ENCODE measurements at regions not wholly inside any gene's neighbourhood (a gene's known extent, or its start where the extent isn't known, plus 50 kb on each side); places are given as distances from the start of the nearest gene placed in this dataset.

DNA sequence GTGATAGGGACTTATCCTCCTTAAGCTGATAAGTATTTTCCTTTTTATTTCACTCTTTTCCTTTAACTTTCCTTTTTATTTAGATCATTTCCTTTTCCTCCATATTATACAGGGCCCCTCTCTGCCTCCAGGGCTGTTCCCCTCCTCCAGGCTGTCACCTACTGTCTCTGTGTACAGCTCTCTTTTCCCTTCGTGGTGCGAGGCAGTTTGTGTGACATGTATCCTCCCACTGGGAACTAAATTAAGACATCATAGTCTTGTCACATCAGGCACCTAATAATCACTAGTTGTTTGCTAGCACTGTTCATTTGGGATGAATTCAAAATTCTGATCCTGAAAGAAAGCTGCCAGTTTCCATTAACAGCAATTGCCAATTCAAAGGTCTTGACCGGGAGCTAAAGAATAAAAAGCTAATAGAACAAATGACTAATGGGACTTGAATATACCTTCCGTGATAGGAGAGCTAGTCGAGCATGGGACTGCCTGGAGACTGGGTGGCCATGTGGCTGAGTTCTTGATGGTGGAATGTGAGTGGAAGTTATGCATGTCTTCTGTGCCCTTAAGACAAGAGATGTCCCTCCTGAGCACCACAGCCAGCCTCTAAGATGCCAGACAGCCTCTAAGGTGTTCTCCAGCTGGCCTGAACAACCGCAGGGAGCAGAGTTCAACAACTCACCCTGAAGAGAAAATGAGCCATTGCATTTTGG, 77.7 kb upstream of the LRRC55 start (continued):
- TF ChIP-seq, protein P1, sequence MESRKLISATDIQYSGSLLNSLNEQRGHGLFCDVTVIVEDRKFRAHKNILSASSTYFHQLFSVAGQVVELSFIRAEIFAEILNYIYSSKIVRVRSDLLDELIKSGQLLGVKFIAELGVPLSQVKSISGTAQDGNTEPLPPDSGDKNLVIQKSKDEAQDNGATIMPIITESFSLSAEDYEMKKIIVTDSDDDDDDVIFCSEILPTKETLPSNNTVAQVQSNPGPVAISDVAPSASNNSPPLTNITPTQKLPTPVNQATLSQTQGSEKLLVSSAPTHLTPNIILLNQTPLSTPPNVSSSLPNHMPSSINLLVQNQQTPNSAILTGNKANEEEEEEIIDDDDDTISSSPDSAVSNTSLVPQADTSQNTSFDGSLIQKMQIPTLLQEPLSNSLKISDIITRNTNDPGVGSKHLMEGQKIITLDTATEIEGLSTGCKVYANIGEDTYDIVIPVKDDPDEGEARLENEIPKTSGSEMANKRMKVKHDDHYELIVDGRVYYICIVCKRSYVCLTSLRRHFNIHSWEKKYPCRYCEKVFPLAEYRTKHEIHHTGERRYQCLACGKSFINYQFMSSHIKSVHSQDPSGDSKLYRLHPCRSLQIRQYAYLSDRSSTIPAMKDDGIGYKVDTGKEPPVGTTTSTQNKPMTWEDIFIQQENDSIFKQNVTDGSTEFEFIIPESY (IDR thresholded peaks at IDR 0.05; ENCODE audit: extremely low read depth, insufficient replicate concordance, low read length) = no peak
- no peak for TF ChIP-seq ATF3 (IDR thresholded peaks at IDR 0.05)
- no peak for TF ChIP-seq FOSL1 (IDR thresholded peaks at IDR 0.05; ENCODE audit: low read depth)
- no peak for TF ChIP-seq YY1 (IDR thresholded peaks at IDR 0.05; ENCODE audit: extremely low read depth, insufficient replicate concordance, low read depth, low read length)
- no peak for TF ChIP-seq CEBPB (IDR thresholded peaks at IDR 0.05; ENCODE audit: low read depth)
- no peak for TF ChIP-seq SP1 (IDR thresholded peaks at IDR 0.05; ENCODE audit: low read depth)

GRCh38 chr11:57109331-57109730, 72.4 kb upstream of the LRRC55 start:
- ChIA-PET CTCF (no interaction called here), POLR2A (no interaction called here)

More at GRCh38 chr11:57109331-57109730, 72.4 kb upstream of the LRRC55 start:
- TF ChIP-seq JUND (IDR thresholded peaks at IDR 0.05) (no peak), ZFX (IDR thresholded peaks at IDR 0.05) (no peak), EZH2phosphoT487 (IDR thresholded peaks at IDR 0.05; ENCODE audit: borderline replicate concordance) (no peak), SRF (IDR thresholded peaks at IDR 0.05; ENCODE audit: low read depth) (no peak), POLR2AphosphoS5 (IDR thresholded peaks at IDR 0.05; ENCODE audit: low read depth, low read length) (no peak), CBX3 (IDR thresholded peaks at IDR 0.05; ENCODE audit: low read depth) (no peak), SP1 (IDR thresholded peaks at IDR 0.05; ENCODE audit: low read depth) (no peak), SIN3A (IDR thresholded peaks at IDR 0.05; ENCODE audit: low read depth) (no peak), EGR1 (IDR thresholded peaks at IDR 0.05; ENCODE audit: low read depth) (no peak), POLR2A (IDR thresholded peaks at IDR 0.05; ENCODE audit: borderline replicate concordance, extremely low read depth, insufficient read depth, insufficient read length) (no peak), ATF3 (IDR thresholded peaks at IDR 0.05) (no peak), ZNF274 (IDR thresholded peaks at IDR 0.05; ENCODE audit: low read depth, low read length) (no peak), YY1 (IDR thresholded peaks at IDR 0.05; ENCODE audit: extremely low read depth, insufficient replicate concordance, low read depth, low read length) (no peak), MAX (IDR thresholded peaks at IDR 0.05) (no peak), CEBPB (IDR thresholded peaks at IDR 0.05; ENCODE audit: low read depth) (no peak), EZH2 (IDR thresholded peaks at IDR 0.05) (no peak), FOSL1 (IDR thresholded peaks at IDR 0.05; ENCODE audit: low read depth) (no peak)
- TF ChIP-seq, protein P2, sequence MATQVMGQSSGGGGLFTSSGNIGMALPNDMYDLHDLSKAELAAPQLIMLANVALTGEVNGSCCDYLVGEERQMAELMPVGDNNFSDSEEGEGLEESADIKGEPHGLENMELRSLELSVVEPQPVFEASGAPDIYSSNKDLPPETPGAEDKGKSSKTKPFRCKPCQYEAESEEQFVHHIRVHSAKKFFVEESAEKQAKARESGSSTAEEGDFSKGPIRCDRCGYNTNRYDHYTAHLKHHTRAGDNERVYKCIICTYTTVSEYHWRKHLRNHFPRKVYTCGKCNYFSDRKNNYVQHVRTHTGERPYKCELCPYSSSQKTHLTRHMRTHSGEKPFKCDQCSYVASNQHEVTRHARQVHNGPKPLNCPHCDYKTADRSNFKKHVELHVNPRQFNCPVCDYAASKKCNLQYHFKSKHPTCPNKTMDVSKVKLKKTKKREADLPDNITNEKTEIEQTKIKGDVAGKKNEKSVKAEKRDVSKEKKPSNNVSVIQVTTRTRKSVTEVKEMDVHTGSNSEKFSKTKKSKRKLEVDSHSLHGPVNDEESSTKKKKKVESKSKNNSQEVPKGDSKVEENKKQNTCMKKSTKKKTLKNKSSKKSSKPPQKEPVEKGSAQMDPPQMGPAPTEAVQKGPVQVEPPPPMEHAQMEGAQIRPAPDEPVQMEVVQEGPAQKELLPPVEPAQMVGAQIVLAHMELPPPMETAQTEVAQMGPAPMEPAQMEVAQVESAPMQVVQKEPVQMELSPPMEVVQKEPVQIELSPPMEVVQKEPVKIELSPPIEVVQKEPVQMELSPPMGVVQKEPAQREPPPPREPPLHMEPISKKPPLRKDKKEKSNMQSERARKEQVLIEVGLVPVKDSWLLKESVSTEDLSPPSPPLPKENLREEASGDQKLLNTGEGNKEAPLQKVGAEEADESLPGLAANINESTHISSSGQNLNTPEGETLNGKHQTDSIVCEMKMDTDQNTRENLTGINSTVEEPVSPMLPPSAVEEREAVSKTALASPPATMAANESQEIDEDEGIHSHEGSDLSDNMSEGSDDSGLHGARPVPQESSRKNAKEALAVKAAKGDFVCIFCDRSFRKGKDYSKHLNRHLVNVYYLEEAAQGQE (IDR thresholded peaks at IDR 0.05; ENCODE audit: low read depth) = no peak
- RAD21 ChIA-PET (ENCODE audit: low non-redundant PET in 1 of 2, low total read pairs in 2 of 2, uncharacterized antibody in 2 of 2, unreplicated experiment in 2 of 2) = no interaction called here
- ATAC-seq (no peak), DNase-seq (ENCODE audit: low read depth, low spot score) (no peak)
- Histone ChIP-seq H2AFZ (ENCODE audit: low read depth, low read length, poor library complexity, severe bottlenecking) (no peak overlapping the region), H3K79me2 (ENCODE audit: insufficient read depth, low read length) (no peaks in the 10 kb centered on the region), H3K36me3 (ENCODE audit: control insufficient read depth in 1 of 2, insufficient read depth in 2 of 2, low read length in 2 of 2) (no peaks in the 10 kb centered on the region), H3K4me3 (replicated peaks in 1 of 2; ENCODE audit: low read depth in 1 of 2, low read length in 2 of 2) (no peak overlapping the region), H3K9me3 (ENCODE audit: control insufficient read depth in 1 of 2, insufficient read depth in 1 of 2, low read depth in 1 of 2, low read length in 2 of 2) (no peaks in the 10 kb centered on the region), H3K4me2 (ENCODE audit: low read length) (no peak overlapping the region), H3K27ac (ENCODE audit: low read depth, low read length) (no peak overlapping the region), H4K20me1 (ENCODE audit: insufficient read depth) (no peaks in the 10 kb centered on the region), H3K27me3 (ENCODE audit: insufficient read depth, low read length) (no peaks in the 10 kb centered on the region), H3K9me2 (ENCODE audit: insufficient read depth) (no peaks in the 10 kb centered on the region), H3K9ac (ENCODE audit: low read length) (no peak overlapping the region), H3K4me1 (ENCODE audit: control insufficient read depth in 1 of 2, insufficient read depth in 2 of 2, low read length in 2 of 2) (no peaks in the 10 kb centered on the region)
- no TSS peak for BruUV-seq (replicated peaks)
- intact Hi-C loops (cut with micrococcal nuclease) = no loop called here

Data from HCT116 (cell line).